GM23248 (cell line): ENCODE measurements at regions not wholly inside any gene's neighbourhood (a gene's known extent, or its start where the extent isn't known, plus 50 kb on each side); places are given as distances from the start of the nearest gene placed in this dataset.

ENCODE experiments used
- EZH2 ChIP-seq: fragments of 200-600 bp; sonication (generic); IDR thresholded peaks from 2 replicates; pipeline ENCODE4 v1.6.1; 2018; ENCODE audit warnings: antibody characterized with exemption, mild to moderate bottlenecking; ENCODE audit not compliant: insufficient read depth, poor library complexity, severe bottlenecking
- EZH2phosphoT487 ChIP-seq: fragments of 200-600 bp; sonication (generic); IDR thresholded peaks from 2 replicates; pipeline ENCODE4 v1.6.1; 2018; ENCODE audit warnings: antibody characterized with exemption, moderate library complexity, mild to moderate bottlenecking, low read depth; ENCODE audit not compliant: insufficient read depth

GRCh38 chr3:162863579-162863978 is 1367.0 kb downstream of the OTOL1 start:
- TF ChIP-seq EZH2: no peak
- TF ChIP-seq EZH2phosphoT487: no peak
